KMS-11 (cell line): ENCODE measurements at regions not wholly inside any gene's neighbourhood (a gene's known extent, or its start where the extent isn't known, plus 50 kb on each side); places are given as distances from the start of the nearest gene placed in this dataset.

Experiments
- H2AFZ ChIP-seq: fragments of 200-600 bp; sonication (generic); 2 replicates; pipeline ENCODE4 v1.6.1; 2016; ENCODE audit warnings: antibody characterized with exemption, mixed run types, low read depth
- H3K27ac ChIP-seq: fragments of 200-600 bp; sonication (generic); 2 replicates; pipeline ENCODE4 v1.6.1; 2016; ENCODE audit warnings: mild to moderate bottlenecking, mixed run types
- H3K27me3 ChIP-seq: fragments of 200-600 bp; sonication (generic); 2 replicates; pipeline ENCODE4 v1.6.1; 2017; ENCODE audit warnings: mild to moderate bottlenecking, low read depth, mixed run types, moderate library complexity; ENCODE audit not compliant: insufficient read depth
- H3K36me3 ChIP-seq: fragments of 200-600 bp; sonication (generic); 2 replicates; pipeline ENCODE4 v1.6.1; 2017; ENCODE audit warnings: mild to moderate bottlenecking, mixed run types; ENCODE audit not compliant: insufficient read depth
- H3K4me1 ChIP-seq: fragments of 200-600 bp; sonication (generic); 2 replicates; pipeline ENCODE4 v1.6.1; 2016; ENCODE audit warnings: mild to moderate bottlenecking, low read depth, mixed run types; ENCODE audit not compliant: poor library complexity, severe bottlenecking
- H3K4me2 ChIP-seq: fragments of 200-600 bp; sonication (generic); 2 replicates; pipeline ENCODE4 v1.7.0; 2016; ENCODE audit warnings: mild to moderate bottlenecking, mixed run types
- H3K4me3 ChIP-seq: fragments of 200-600 bp; sonication (generic); IDR thresholded peaks from 2 replicates; pipeline ENCODE4 v1.6.1; 2017; ENCODE audit warnings: low read depth, low read length, mixed read lengths; ENCODE audit not compliant: insufficient read depth
- H3K79me2 ChIP-seq: fragments of 200-600 bp; sonication (generic); 2 replicates; pipeline ENCODE4 v1.6.1; 2016; ENCODE audit warnings: low read depth, mixed run types; ENCODE audit not compliant: insufficient read depth
- H3K9ac ChIP-seq: fragments of 200-600 bp; sonication (generic); 2 replicates; pipeline ENCODE4 v1.6.1; 2016; ENCODE audit warnings: mild to moderate bottlenecking, mixed run types
- H4K20me1 ChIP-seq: fragments of 200-600 bp; sonication (generic); 2 replicates; pipeline ENCODE4 v1.6.1; 2016; ENCODE audit warnings: mild to moderate bottlenecking, mixed run types; ENCODE audit not compliant: insufficient read depth
- CTCF ChIP-seq: fragments of 200-600 bp; sonication (generic); conservative IDR thresholded peaks from 2 replicates; pipeline ENCODE4 v1.6.1; 2017; ENCODE audit warnings: low read depth, mild to moderate bottlenecking, antibody characterized with exemption, low read length, moderate library complexity, mixed read lengths

- H3K36me3 ChIP-seq, result no peaks in the 10 kb centered on the region
- H4K20me1 ChIP-seq, result no peaks in the 10 kb centered on the region
- TF ChIP-seq CTCF, result no peak
- H3K4me1 ChIP-seq, result no peaks in the 10 kb centered on the region
- no peak overlapping the region for H3K27ac ChIP-seq
- no peak overlapping the region for H3K4me2 ChIP-seq
- no peak overlapping the region for H3K4me3 ChIP-seq
- no peaks in the 10 kb centered on the region for H3K79me2 ChIP-seq
- no peaks in the 10 kb centered on the region for H3K27me3 ChIP-seq
- no peak overlapping the region for H3K9ac ChIP-seq
- no peak overlapping the region for H2AFZ ChIP-seq
Observed at GRCh38 chr20:56817780-56818675, 188.9 kb downstream of the TFAP2C start.

DNA sequence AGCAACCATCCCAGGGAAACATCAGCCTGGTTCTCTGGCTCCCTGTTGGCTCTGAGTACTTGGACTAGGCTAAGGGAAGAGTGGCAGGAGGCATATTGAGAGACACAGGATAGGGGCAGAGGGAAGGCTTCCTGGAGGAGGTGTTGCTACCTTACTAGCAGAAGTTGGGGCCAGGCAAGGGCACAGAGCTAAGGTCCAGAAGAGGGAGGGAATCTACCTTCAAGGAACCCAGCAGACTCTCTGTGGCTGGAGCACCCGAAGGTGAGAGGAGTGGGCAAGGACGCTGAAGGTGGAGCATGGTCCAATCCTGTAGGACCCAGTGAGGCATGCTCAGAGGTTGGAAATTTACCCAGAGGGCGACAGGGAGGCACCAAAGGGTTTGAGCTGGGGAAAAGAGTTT lies 191.9 kb downstream of the TFAP2C start:
- no peaks in the 10 kb centered on the region for H3K79me2 ChIP-seq

GRCh38 chr20:56826306-56826704 lies 197.2 kb downstream of the TFAP2C start:
- no peak overlapping the region for H2AFZ ChIP-seq
- no peak overlapping the region for H3K4me3 ChIP-seq
- H3K9ac ChIP-seq, result no peak overlapping the region
- H3K27me3 ChIP-seq, result no peaks in the 10 kb centered on the region
- no peak for TF ChIP-seq CTCF
- H3K36me3 ChIP-seq, result no peaks in the 10 kb centered on the region
- no peaks in the 10 kb centered on the region for H4K20me1 ChIP-seq
- no peaks in the 10 kb centered on the region for H3K79me2 ChIP-seq
- H3K4me2 ChIP-seq, result no peak overlapping the region
- no peaks in the 10 kb centered on the region for H3K4me1 ChIP-seq
- H3K27ac ChIP-seq, result no peak overlapping the region

More for the DNA sequence above, 191.9 kb downstream of the TFAP2C start:
- Histone ChIP-seq H3K4me2 (no peak overlapping the region), H3K4me1 (no peaks in the 10 kb centered on the region), H3K9ac (no peak overlapping the region), H4K20me1 (no peaks in the 10 kb centered on the region), H3K27me3 (no peaks in the 10 kb centered on the region), H3K4me3 (no peak overlapping the region), H2AFZ (no peak overlapping the region), H3K36me3 (no peaks in the 10 kb centered on the region), H3K27ac (no peak overlapping the region)
- TF ChIP-seq CTCF, result no peak

- H2AFZ ChIP-seq, result no peak overlapping the region
Observed at GRCh38 chr20:56826705-56827665, 197.9 kb downstream of the TFAP2C start.

More at GRCh38 chr20:56826705-56827665, 197.9 kb downstream of the TFAP2C start:
- Histone ChIP-seq H3K4me2 (no peak overlapping the region), H3K9ac (no peak overlapping the region), H3K27me3 (no peaks in the 10 kb centered on the region), H3K4me3 (no peak overlapping the region), H3K36me3 (no peaks in the 10 kb centered on the region), H3K4me1 (no peaks in the 10 kb centered on the region), H3K79me2 (no peaks in the 10 kb centered on the region), H3K27ac (no peak overlapping the region), H4K20me1 (no peaks in the 10 kb centered on the region)
- TF ChIP-seq CTCF, result no peak
